AG10803 (cell line): ENCODE measurements at regions not wholly inside any gene's neighbourhood (a gene's known extent, or its start where the extent isn't known, plus 50 kb on each side); places are given as distances from the start of the nearest gene placed in this dataset.
"Not testable (repeated sequence)": the region's sequence is repeated elsewhere in the genome, so short reads cannot be mapped to it uniquely, and the experiment has no call there.

Experiments used
- DNase-seq: peaks from one replicate; pipeline ENCODE4 v3.0.0; 2010; ENCODE audit warnings: low read depth
- H3K4me3 ChIP-seq: 2 replicates; pipeline ENCODE4 v1.5.1; 2011; ENCODE audit warnings: mild to moderate bottlenecking, low read length, control low read depth
- CTCF ChIP-seq: conservative IDR thresholded peaks from 2 replicates; pipeline ENCODE4 v1.5.1; 2011; ENCODE audit warnings: mild to moderate bottlenecking, low read length, control low read depth, inconsistent platforms

- TF ChIP-seq CTCF, result no peak
- H3K4me3 ChIP-seq, result no peak overlapping the region
- no peak for DNase-seq
Measured at GRCh38 chr7:125218076-125218475, 288.5 kb upstream of the POT1 start.

- no peak overlapping the region for H3K4me3 ChIP-seq
- DNase-seq, result no peak
- TF ChIP-seq CTCF, result no peak
Measured at GRCh38 chr7:125201002-125201401, 271.4 kb upstream of the POT1 start.

- no peak for TF ChIP-seq CTCF
- no peak for DNase-seq
- no peak overlapping the region for H3K4me3 ChIP-seq
Measured at GRCh38 chr7:125197731-125198393, 268.2 kb upstream of the POT1 start.

GRCh38 chr7:125195156-125195555, 265.5 kb upstream of the POT1 start:
- TF ChIP-seq CTCF, result no peak
- DNase-seq, result no peak
- no peak overlapping the region for H3K4me3 ChIP-seq

GRCh38 chr7:125193263-125193662, 263.6 kb upstream of the POT1 start:
- DNase-seq, result no peak
- no peak for TF ChIP-seq CTCF
- H3K4me3 ChIP-seq, result no peak overlapping the region

GRCh38 chr7:125184801-125185200, 255.2 kb upstream of the POT1 start:
- no peak for DNase-seq
- TF ChIP-seq CTCF, result no peak
- H3K4me3 ChIP-seq, result no peak overlapping the region

GRCh38 chr7:125181569-125182267, 252.1 kb upstream of the POT1 start:
- DNase-seq, H3K4me3 ChIP-seq: not testable (repeated sequence)
